OCI-LY1 (cell line): ENCODE measurements at regions not wholly inside any gene's neighbourhood (a gene's known extent, or its start where the extent isn't known, plus 50 kb on each side); places are given as distances from the start of the nearest gene placed in this dataset.

Experiments used
- EZH2 ChIP-seq: fragments of 200-600 bp; sonication (generic), shearing (Covaris generic); IDR thresholded peaks from 2 replicates; pipeline ENCODE4 v1.8.0; 2017; ENCODE audit warnings: borderline replicate concordance, mixed run types, mild to moderate bottlenecking, antibody characterized with exemption, low read length, moderate library complexity, mixed read lengths
- TF ChIP-seq, protein P1 (sequence below): fragments of 200-600 bp; sonication (generic), shearing (Covaris generic); IDR thresholded peaks from 2 replicates; pipeline ENCODE4 v1.5.1; 2017; ENCODE audit warnings: mild to moderate bottlenecking, antibody characterized with exemption, low read length, moderate library complexity, mixed read lengths

DNA sequence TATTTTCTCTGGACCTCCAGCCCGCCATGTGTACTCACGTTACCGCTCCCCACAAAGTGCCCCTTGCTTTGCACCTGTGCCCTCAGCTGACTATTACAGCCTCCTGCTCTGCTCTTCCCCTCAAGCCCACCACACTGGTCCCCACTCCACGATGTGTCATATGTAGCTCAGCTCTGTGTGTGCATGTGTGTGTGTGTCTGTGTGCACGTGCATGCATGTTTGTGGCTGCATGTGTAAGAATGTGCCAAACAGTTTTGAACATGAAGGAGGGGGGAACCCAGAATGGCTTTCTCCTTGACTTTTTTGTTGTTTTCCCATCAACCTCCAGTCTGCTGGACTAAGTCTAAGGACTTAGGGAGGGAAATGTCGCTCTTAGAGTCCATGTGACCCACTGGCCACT is 54.8 kb upstream of the BTRC start:
- TF ChIP-seq, protein P1, sequence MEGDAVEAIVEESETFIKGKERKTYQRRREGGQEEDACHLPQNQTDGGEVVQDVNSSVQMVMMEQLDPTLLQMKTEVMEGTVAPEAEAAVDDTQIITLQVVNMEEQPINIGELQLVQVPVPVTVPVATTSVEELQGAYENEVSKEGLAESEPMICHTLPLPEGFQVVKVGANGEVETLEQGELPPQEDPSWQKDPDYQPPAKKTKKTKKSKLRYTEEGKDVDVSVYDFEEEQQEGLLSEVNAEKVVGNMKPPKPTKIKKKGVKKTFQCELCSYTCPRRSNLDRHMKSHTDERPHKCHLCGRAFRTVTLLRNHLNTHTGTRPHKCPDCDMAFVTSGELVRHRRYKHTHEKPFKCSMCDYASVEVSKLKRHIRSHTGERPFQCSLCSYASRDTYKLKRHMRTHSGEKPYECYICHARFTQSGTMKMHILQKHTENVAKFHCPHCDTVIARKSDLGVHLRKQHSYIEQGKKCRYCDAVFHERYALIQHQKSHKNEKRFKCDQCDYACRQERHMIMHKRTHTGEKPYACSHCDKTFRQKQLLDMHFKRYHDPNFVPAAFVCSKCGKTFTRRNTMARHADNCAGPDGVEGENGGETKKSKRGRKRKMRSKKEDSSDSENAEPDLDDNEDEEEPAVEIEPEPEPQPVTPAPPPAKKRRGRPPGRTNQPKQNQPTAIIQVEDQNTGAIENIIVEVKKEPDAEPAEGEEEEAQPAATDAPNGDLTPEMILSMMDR: no peak
- TF ChIP-seq EZH2: no peak
